ENCODE measurements at regions not wholly inside any gene's neighbourhood (a gene's known extent, or its start where the extent isn't known, plus 50 kb on each side); places are given as distances from the start of the nearest gene placed in this dataset.
"Not testable (repeated sequence)": the region's sequence is repeated elsewhere in the genome, so short reads cannot be mapped to it uniquely, and the experiment has no call there.

DNA sequence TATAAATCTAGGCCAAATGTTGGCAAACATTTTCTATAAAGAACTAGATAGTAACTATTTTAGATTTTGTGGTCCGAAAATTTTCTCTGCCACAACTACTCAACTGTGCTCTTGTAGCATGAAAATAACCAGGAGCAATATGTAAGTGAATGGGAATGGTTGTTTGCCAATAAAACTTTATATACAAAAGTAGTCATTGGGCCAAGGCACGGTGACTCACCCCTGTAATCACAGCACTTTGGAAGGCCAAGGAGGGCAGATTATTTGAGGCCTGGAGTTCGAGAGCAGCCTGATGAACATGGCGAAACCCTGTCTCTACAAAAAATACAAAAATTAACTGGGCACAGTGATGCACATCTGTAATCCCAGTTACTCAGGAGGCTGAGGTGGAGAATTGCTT, 617.1 kb downstream of the EPM2A start:
- no peak for DNase-seq (ENCODE audit: extremely low read depth in 1 of 2, low read depth in 1 of 2)

DNA sequence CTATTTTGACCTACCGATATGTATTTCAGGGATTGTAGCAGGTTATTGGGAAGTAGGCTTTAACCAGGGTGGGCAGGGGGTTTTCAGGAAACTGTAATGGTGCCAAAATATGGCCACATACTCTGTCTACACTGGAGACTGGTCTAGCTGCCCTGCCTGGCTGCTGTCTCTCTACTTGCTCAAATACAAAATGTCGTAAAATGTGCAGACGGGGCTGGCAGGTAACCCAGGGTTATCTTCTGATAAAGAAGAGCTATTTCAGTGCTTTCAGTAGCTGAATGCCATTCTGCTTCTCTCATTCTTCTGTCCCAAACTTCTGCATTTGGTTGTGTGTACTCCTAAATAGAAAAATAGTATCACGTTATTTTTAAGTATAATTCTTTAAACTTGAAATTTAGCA, 616.2 kb downstream of the EPM2A start:
- no peak for DNase-seq (ENCODE audit: extremely low read depth in 1 of 2, low read depth in 1 of 2)

- no peak for DNase-seq (ENCODE audit: extremely low read depth in 1 of 2, low read depth in 1 of 2)
These were observed 602.6 kb downstream of the EPM2A start for GRCh38 chr6:145132709-145133108.

DNA sequence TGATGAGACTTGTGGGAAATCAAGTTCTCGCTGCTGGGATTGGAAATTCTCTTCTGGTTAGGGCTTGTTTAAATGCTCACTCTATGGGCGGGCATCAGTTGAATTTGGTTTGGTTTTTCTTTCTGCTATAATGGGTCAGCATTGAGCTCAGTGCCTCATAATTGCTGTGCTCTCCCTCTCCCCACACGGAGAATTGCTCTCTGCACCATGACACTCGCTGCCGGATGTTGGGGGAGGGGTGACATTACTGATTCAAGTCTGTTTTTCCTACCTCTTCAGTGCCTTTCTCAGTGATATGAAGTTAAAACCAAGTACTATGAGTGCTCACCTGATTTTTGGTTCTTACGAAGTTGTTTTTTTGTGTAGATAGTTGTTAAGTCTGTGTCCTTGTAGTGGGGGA, 599.6 kb downstream of the EPM2A start:
- DNase-seq (ENCODE audit: extremely low read depth in 1 of 2, low read depth in 1 of 2): no peak

GRCh38 chr6:145137425-145137824, 597.9 kb downstream of the EPM2A start:
- DNase-seq (ENCODE audit: extremely low read depth in 1 of 2, low read depth in 1 of 2): no peak

GRCh38 chr6:145138469-145139139, 596.7 kb downstream of the EPM2A start:
- no peak for DNase-seq (ENCODE audit: extremely low read depth in 1 of 2, low read depth in 1 of 2)

DNA sequence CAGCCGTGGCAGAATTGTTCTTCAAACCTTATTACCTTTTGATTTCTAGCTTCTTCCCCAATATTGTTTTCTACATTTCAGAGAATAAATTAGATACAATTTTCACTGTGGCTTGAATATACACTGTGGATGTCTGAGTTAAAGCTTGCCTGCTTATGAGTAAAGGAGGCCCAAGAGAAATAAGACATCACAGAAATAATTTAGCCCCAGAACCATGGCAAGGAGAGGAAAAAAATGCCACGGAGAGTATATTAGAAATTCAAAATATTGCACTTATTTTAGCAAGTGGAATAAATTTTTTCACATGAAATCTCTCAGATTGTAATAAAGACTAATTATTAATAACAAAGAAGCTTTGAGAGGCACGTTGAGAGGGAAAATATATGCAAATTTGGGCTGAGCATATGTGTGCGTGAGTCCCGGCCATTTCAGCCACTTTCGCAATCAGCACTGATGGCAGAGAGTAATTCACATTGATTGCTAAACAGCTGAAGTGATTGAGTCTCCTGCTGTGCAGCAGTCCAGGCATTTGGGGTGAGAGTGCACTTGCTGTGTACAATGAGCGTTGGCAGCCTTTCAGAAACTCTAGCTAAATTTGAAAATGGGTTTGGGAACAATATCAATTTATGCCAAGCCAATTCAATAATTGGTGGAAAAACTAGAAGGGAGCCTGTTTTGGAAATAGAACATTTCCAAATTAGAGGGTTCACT, 596.0 kb downstream of the EPM2A start:
- no peak for DNase-seq (ENCODE audit: extremely low read depth in 1 of 2, low read depth in 1 of 2)

DNA sequence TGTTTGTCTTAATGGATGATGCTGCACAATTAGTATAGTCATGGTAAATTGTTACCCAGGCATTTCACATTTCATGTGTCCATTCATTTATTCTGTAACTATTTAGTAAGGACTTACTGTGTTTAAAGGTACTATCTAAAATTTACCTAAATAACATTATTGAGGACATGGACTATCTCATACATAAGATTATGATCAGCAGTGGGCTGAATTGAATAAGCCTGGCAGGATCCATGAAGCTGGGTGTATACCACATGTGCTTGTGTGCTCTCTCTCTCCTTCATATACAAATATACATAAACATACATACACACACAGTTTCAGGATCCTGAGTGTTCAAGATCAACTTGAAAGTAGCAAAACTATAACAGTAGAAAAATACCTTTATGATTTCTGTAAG, 595.4 kb downstream of the EPM2A start:
- no peak for DNase-seq (ENCODE audit: extremely low read depth in 1 of 2, low read depth in 1 of 2)

DNA sequence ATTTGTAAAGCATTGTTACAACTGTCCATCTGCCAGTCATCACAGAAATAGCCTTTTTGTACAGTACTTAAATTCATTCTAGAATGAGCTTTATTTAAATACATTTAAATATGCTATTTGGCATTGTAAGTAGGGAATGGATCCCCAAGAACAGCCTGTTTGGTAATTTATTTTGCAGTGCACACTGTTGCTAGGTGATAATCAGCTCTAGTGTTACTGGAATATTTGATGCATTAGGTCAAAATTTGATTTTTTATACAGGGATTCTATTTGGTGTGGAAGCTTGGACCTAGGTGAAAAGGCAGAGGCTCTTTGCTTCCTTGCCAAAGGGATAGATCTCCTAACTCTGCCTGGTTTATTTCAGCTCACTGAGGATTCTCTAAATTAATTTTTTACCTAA, 593.7 kb downstream of the EPM2A start:
- DNase-seq (ENCODE audit: extremely low read depth in 1 of 2, low read depth in 1 of 2): no peak

DNA sequence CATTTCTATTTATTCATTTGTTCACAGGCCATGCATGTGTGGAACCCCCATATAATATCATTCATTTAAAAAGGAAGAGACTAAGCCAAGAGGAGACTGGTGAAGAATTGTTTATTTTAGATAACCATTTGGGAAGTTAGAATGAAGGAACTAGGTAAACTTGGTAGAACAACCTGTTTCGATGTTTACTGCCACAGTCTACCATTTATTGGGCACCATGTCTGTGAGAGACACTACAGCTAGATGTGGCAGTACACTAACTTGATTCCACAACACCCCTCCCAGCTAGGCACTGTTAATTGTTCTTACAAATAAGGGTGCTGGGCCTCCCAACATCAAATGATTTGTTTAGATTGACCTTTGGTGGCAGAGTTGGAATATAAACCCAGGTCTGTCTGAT, 592.4 kb downstream of the EPM2A start:
- no peak for DNase-seq (ENCODE audit: extremely low read depth in 1 of 2, low read depth in 1 of 2)

DNA sequence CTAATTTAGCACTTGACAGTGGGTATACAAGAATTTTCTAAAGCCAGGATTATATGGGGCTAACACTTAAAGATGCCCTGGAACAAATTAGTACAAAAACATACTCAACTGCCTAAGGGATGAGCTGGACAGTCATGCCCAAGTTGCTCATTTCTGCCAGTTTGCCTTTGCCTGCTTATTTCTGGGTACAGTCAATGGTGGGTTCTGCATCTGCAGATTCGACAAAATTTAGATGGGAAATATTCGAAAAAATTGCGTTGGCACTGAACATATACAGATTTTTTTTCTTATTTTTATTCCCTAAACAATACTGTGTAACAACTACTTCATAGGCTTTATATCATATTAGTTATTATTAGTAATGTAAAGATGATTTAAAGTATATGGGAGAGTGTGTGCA, 591.9 kb downstream of the EPM2A start:
- no peak for DNase-seq (ENCODE audit: extremely low read depth in 1 of 2, low read depth in 1 of 2)

- no peak for DNase-seq (ENCODE audit: extremely low read depth in 1 of 2, low read depth in 1 of 2)
These were observed 587.8 kb downstream of the EPM2A start for GRCh38 chr6:145147559-145147958.

GRCh38 chr6:145147981-145148749, 587.2 kb downstream of the EPM2A start:
- no peak for DNase-seq (ENCODE audit: extremely low read depth in 1 of 2, low read depth in 1 of 2)

DNA sequence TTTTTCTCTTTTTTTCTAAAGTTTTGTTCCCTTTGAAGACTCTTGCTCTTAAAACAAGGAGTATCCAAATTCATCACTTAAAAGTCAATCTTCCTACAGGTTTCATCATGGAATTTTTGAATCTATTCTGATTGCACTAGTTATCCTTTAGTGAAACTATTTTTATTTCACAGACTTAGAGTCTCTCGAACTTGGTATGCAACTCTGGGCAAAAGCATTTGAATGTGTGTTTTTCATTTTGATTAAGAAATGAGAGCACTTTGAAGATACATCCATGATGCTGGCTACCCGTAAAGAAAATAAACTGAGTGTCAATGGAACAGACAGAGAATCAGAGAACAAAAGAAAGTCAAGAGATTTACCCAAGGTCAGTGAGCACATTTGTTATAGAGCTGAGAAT, 586.5 kb downstream of the EPM2A start:
- no peak for DNase-seq (ENCODE audit: extremely low read depth in 1 of 2, low read depth in 1 of 2)

GRCh38 chr6:145151624-145152023, 583.7 kb downstream of the EPM2A start:
- DNase-seq (ENCODE audit: extremely low read depth in 1 of 2, low read depth in 1 of 2): no peak

DNA sequence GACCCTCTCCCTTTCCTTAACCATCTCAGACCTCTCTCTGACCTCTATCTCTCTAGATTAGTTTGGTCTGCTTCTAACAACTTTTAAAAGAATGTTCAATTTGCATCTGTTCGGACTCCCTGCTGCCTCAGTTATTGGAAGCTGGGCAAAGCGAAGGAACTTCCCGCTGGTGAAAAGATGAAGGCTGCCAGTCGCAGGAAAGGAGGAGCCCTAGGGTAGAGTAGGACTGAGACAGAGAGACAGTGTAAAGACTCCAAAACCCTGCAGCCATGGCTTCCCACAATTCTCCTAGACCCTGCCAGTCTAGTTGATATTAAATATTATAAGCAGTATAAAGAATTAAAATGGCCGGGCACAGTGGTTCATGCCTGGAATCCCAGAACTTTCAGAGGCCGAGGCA, 581.8 kb downstream of the EPM2A start:
- DNase-seq (ENCODE audit: extremely low read depth in 1 of 2, low read depth in 1 of 2): no peak

GRCh38 chr6:145155411-145155810, 579.9 kb downstream of the EPM2A start:
- DNase-seq (ENCODE audit: extremely low read depth in 1 of 2, low read depth in 1 of 2): no peak

DNA sequence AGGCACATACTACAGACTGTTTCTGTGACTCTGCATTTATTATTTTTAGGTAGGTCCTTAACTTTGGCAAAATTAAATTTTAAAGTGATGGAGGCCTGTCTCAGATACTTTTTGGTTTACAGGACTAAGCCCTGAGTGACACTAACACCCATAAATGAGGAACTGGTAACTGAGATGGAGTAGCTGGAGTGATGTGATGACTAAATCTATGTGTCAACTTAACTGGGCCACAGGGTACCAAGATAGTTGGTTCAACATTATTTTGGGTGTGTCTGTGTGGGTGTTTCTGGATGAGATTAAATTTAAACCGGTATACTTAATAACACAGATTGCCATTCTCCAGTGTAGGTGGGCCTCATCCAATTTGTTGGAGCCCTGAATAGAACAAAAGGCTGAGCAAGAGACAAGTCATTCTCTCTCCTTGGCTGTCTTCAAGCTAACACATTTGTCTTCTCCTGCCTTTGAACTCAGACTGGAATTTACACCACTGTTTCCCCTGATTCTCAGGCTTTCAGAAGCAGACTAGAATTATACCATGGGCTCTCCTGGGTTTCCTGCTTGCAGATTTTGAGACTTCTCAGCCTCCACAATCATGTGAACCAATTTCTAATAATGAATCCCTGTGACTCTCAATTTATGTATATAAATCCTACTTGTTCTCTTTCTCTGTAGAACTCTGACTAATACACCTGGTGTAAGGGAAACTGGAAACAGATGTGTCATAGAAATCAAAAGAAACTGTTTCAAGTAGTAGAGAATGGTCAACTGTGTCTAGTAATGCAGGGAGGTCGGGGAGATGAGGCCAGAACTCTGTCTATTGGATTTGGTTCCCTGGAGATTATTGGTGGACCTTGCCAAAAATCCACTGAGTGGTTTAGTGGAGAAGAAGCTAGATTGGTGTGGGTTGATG, 579.2 kb downstream of the EPM2A start:
- DNase-seq (ENCODE audit: extremely low read depth in 1 of 2, low read depth in 1 of 2): no peak

GRCh38 chr6:145158636-145159035, 576.7 kb downstream of the EPM2A start:
- not testable (repeated sequence) for DNase-seq (ENCODE audit: extremely low read depth in 1 of 2, low read depth in 1 of 2)

DNA sequence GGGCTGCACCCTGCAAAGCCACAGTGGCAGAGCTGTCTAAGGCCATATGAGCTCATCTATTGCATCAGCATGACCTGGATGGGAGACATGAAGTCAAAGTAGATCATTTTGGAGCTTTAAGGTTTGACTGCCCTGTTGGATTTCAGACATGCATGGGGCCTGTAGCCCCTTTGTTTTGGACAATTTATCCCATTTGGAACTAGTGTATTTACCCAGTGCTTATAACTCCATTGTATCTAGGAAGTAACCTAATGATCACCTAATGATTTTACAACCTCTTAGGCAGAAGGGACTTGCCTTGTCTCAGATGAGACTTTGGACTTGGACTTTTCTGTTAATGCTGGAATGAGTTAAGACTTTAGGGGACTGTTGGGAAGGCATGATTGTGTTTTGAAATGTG, 575.4 kb downstream of the EPM2A start:
- no peak for DNase-seq (ENCODE audit: extremely low read depth in 1 of 2, low read depth in 1 of 2)

DNA sequence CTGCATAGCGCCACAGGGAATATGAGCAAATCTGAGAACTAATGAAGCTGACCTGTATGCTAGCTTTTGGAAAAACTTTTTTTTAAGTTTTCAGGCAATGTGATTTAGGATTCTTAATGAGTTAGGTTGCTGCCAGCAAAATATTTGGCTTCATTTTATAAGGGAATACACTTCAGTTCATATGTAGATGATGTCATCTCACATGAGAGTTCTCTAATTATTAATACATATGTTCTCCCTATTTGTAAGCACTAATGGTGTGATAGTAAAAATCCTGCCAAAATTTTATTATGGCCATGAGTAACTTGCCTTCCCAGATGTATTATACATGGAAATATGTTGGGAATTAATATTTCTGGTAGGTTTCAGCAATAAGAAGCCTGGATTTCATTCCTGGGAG, 573.8 kb downstream of the EPM2A start:
- no peak for DNase-seq (ENCODE audit: extremely low read depth in 1 of 2, low read depth in 1 of 2)

Data from activated CD8-positive, alpha-beta memory T cell treated with anti-CD3 and anti-CD28 coated beads for 1 hour (primary cell).